NCI-H748 (cell line): ENCODE measurements at regions not wholly inside any gene's neighbourhood (a gene's known extent, or its start where the extent isn't known, plus 50 kb on each side); places are given as distances from the start of the nearest gene placed in this dataset.
A peak's percentile ranks its signal among the peaks of the same experiment; 100 is the strongest.
"Not testable (repeated sequence)": the region's sequence is repeated elsewhere in the genome, so short reads cannot be mapped to it uniquely, and the experiment has no call there.

ENCODE experiments used
- DNase-seq: peaks from one replicate; lab custom pipeline; 2025; ENCODE audit not compliant: unreplicated experiment; lab: John Stamatoyannopoulos, UW

DNA sequence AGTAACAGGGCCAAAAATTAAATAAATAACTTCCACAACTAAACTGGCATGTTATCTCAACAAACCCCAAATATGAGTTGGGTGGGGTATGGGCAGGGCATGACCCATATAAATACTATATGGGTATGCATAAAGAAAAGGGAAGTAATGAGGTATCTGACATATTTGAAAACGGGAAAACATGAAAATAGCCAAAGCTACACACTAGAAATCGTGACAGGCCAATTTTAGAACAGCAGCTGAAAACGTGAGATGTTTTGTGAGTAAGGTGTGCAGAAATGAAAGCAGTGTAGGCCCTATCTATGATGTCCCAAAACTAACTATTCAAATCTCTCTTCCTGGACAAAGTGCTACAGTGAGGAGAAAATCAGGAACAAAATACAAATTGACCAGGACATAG, 537.9 kb upstream of the NR5A2 start:
- DNase-seq = no peak

DNA sequence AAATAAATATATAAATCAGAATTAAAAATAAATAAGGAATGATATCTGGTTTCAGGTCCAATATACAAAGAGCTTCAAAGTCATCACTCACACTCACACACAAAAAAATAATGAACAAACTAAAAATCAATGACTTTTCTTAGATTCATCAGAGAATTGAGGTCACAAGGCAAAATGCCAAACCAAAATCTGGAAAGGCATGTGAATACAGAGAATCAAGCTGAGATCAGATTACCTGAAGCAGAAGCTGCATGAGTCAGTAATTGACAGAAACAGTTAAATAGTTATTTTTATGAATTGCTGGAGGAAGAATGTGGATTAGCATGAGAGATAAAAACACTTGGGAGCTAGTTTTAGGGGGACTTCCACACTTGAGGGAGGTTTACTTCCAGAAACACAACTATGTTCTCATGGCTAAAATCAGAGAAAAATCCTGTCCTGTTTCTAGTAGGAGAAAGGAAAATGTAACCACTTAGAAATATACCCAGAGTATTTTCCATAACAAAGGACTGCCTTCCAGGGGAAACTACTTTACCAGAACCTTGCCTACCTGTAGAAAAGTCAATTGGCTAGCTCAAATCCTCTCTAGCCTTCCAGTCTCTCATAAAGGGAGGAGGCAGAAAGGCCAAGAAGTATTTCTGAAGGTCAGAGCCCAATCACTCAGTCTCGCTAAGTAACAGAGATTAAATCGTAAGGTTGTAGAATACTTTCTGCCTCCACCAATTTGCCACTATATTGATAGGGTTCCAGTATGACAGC, 536.6 kb upstream of the NR5A2 start:
- DNase-seq = peak; percentile 8

DNA sequence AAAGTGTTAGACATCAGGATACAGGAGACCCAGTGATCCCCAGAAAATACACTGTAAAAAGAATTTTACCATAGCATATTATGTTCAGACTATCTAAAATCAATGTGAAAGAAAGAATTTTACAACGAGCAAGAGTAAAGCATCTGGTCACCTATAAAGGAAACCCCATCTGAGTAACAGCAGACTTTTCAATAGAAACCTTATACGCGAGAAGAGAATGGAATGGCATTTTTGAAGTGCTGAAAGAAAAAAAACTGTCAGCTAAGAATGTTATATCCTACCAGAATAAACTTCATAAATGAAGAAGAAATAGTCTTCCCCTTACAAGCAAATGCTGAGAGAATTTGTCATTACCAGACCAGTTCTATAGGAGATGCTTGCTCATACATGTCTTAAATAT, 532.1 kb upstream of the NR5A2 start:
- DNase-seq = no peak

DNA sequence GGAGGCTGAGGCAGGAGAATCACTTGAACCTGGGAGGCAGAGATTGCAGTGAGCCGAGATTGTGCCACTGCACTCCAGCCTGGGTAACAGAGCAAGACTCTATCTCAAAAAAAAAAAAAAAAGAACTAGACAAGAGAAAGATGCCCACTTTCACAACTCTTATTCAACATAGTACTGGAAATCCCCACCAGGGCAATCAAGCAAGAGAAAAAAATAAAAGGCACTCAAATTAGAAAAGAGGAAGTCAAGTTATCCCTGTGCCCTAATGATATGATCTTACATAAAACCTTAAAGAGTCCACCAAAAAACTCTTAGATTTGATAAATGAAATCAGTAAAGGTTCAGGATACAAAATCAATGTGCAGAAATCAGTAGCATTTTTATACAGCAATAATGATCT, 528.7 kb upstream of the NR5A2 start:
- DNase-seq = not testable (repeated sequence)

DNA sequence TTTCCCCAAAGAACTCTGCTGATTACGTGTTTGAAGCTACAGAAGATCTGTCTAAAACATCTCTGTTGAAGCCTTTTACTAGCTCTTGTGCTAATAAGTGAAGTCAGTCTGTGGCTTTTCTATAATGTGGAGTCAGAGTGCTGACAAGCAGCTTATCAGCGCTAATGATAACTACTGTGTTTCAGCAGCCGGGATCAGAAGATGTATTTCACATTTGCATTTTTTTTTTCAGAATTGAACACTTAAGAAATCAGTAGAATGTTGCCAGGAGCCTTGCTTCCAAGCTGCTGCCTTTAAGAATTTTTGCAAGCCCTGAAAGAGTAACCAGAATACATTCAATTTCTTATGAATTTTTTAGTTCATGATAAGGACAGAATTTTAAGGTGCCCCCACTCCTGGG, 519.4 kb upstream of the NR5A2 start:
- DNase-seq = no peak

DNA sequence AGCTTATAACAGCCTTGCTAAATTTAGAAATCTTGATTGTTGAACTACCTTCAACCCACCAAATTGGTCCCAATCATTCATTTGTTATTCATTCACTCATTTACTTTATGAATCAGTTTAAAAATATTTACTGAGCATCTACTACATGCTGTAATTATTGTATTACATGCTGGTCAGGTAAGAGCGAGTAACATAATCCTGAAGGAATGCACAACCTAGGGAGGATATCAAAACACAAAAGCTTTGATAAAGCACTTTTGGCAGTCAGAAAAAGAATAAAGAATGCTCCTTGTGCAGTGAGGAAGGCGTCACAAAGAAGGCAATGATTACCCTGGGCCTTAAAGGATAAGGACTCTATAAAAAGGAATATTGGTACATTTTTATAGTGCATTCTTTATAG, 518.9 kb upstream of the NR5A2 start:
- no peak for DNase-seq

DNA sequence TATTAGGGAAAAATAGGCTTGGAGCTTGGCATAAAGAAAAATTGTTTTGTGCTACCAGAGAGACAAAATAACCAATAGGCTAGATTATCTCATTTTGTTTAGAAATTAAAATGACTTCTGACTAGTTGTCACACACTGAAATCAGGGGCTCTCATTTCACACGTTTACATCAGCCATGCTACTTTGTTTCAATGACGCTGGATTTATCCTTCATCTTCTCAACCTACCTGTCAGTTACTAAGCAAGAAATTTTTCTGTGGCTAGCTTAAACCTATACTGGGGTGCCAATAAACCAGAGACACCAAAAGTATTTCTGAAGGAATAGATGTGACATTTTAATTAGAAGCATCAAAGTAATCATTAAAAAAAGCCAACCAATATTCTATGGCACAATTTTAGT, 518.1 kb upstream of the NR5A2 start:
- no peak for DNase-seq

DNA sequence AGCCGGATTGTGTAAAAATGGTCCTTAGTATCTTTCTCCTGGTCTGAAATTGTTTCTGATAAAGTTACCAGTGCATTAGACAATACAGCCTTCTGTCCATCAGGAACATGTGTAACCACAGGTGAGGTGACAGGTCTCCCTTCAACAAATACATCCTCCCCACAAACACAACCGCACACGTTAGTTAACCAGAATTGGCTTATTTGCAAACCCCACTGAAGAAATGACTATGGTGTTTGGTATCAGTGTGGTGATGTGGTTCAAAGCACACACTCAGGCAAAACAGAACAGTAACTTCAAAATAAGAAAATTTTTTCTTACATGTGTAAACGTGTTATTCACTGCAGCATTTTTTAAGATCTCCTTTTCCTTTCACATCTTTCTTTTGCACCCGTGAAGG, 517.2 kb upstream of the NR5A2 start:
- no peak for DNase-seq

DNA sequence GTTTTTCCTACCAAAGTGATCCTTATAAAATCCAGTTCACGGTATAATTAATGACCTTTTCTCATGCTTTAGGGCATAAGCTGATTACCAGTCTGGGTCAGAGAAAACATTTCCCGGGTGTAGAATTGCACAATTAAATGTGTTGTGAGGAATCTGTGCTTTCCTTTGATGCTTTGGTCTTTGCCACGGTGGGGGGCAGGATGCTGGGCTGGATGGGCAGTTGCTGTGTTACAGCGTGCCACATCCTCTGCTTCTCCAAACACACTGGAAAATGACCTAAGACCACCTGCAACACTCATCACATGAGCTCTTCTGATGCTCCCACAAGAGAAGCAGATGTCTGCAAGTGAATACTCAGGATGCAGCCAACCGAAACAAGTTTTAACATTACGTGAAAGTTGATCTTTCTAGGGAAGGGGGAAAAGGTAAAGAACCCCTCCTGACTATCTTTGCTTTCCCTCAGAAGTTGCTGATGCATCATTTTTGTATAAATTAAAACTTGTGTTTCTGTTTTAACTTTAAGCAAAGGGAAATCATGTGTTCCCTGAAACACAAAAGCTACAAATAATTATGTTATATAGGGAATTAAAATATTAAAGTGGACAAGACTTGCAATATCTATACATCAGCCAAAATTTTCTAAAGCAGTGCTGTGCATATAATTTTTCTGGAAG, 515.3 kb upstream of the NR5A2 start:
- peak; percentile 66 for DNase-seq

DNA sequence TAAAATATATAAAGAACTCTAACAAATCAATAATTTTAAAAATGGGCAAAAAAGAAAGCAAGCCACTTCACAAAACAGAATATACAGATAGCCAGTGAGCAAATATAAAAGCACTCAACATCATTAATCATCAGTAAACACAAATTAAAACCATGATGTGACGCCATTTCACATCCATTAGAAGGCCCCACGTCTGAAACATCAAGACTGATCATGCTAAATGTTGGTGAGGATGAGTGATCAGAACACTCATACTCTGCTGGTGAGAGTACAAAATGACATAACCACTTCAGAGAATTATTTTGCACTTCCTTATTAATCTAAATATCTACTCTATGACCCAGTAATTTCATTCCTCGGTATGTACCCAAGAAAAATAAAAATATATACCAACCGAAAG, 512.2 kb upstream of the NR5A2 start:
- peak; percentile 2 for DNase-seq

DNA sequence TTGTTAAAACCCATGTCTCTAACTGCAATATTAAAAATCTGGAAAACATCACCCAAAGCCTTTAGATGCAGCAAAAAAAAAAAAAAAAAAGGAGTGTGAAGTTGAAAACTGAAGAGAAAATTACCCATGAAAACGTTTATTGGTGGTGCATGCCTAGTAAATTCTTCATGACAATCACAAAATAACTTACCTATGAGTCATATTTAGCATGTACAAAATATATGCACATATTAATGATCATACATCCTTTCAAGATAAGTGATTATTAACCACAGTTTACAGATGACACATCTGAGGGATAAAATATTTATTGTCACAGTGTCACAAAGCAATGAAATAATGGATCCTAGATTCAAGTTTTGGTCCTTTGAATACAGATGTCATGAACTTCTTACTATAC, 505.2 kb upstream of the NR5A2 start:
- no peak for DNase-seq

DNA sequence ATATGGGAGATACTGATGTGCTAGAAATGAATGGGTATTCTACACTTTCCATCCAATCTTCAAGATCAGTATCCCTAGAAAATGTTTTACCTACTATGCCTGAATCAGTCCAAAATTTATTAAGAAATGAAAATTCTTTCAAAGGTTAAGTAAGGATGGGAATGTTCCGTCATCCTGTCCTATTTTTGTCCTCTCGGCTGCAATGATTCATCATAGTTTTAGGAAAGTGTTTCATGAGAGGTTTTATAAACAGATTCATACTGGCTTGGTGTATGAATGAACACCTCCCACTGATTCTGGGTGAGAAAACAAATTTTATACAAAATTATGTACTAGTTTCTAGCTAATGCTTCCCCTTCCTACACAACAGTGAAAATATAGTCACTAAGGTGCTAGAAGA, 504.6 kb upstream of the NR5A2 start:
- DNase-seq = no peak

DNA sequence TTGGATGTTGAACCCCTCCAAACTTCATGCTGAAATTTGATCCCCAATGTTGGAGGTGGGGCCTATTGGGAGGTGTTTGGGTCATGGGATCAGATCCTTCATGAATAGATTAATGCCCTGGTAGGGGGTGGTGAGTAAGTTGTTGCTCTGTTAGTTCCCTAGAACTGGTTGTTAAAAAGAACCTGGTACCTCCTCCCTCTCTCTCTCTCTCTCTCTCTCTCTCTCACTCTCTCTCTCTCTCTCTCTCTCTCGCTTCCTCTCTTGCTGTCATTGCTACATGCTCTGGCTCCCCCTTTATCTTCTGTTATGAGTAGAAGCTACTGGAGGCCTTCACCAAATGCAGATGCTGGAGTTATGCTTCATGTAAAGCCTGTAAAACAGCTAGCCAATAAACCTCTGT, 498.2 kb upstream of the NR5A2 start:
- no peak for DNase-seq

DNA sequence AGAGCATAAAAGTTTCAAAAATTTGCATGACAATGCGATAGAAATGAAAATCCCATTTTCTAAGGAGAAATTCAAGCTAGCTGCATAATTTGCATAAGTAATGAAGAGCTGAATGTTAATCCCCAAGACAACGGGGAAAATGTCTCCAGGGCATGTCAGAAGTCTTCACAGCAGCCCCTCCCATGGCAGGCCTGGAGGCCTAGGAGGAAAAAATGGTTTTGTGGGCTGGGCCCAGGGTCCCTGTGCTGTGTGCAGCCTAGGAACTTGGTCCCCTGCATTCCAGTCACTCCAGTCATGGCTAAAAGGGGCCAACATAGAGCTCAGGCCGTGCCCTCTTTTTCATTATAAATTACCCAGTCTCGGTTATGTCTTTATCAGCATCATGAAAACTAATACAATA, 494.1 kb upstream of the NR5A2 start:
- DNase-seq = not testable (repeated sequence)

DNA sequence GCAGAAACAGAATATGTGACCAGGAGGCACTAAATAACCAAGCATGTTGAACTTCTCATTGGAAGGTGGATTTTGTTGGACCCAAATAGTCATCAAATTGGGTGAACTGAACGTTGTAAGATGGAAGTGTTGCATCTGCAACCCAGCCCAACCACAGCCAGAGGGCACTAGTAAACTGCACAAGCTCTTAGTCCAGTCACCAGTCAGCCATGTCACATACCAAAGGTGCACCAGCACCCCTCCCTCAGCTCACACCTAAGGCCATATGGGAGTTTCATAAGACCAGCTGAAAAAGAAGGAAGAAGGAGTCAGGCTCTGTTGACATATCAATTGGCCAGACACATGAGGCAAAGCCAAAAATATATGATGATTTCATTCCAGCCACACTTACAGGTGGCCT, 481.7 kb upstream of the NR5A2 start:
- DNase-seq = peak; percentile 2

DNA sequence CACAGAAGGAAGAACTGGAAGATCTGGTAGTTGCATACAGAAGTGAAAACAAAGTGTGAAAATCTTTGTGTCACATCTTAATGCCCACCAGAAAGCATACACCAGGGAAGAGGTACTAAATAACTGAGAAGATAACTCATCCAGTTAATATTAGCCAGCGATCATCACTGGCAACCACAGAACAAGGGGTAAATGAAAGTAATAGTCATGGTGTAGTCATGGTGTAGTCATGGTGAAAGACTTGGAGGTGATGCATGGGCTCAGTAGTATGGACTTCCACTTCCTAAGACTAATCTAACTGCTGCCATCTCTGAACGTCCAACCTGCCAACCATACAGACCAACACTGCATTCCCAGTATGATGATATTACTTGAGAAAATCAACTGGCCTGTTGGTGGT, 481.2 kb upstream of the NR5A2 start:
- DNase-seq = no peak

DNA sequence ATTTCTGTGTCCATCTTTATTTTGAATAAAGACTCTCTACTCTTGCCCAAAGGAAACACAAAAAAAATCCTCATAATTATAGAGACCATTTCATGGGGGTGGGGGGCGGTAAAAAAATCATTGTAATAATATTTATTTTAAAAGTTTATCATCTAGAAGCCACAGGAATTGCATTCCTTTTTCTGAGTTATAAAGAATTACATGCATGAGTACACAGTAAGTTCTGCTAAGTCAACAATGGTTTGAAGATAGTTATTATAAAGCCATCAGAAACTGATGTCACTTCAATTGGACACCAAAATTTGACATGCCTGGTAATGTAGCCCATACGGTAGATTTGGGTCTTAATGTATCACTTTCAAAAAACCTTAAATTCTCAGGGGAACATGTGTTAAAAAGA, 478.1 kb upstream of the NR5A2 start:
- DNase-seq = no peak

DNA sequence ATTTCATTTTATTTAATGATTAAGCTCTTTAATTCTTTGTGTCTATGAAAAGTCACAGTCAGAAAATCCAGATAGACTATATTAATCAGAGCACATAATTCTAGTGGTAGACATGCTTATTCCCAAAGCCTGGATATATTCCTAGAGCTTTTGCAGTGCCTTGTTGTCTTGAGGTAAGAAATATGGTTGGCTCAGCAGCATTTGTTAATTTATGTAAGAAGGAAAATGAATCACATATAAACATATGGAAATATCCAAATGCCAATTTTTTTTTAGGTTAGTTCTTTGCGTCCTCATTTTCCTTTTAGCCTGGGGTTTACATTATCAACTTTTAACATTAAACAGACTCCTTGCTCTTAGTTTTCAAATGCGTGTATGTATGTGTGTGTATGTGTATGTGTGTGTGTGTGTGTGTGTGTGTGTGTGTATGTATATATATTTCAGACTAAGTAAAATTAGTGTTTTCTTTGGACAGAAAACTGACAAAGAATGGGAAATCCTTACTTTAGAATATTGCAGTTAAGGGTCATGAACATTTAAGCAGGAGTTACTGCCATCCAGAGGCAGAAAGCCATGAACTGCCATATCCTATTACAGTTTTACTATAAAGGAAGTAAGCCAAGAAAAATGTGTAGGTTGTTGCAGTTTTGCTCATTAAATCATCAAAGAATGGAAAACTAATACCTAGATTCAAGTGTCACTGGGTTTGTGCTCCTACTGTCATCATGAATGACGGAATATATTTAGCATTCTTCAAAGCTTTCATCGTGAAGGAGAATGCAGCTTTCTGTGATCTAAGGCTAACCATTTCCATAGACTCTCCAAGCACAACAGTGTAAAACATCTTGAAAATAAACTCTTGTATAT, 477.1 kb upstream of the NR5A2 start:
- DNase-seq = peak; percentile 8

DNA sequence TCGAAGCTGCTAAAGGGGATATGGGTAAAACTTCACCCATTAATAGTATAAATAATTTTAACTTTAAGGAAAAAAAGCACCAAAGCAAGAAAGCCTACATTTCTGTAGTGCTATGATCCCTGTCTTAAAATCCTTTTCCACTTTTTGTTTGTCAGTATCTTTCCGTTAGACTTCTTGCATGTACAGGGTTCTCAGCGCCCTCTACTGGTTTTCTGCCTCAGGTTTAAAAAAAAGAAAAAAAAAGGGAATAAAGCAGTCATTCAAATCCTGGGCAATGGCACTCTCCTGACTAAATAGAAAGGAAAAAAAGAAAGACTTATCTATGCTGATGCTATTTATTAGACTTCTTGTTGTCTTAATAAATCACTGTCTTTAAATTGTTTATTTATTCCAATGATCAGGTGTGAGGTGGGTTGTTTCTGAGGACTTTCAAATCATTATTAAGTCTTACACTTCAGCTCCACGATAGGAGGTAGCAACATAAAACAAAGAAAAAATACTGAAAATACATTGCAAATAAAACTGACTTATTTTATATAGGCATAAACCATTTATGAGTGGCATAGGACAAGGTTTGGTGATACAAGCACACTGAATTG, 475.4 kb upstream of the NR5A2 start:
- peak; percentile 50 for DNase-seq

DNA sequence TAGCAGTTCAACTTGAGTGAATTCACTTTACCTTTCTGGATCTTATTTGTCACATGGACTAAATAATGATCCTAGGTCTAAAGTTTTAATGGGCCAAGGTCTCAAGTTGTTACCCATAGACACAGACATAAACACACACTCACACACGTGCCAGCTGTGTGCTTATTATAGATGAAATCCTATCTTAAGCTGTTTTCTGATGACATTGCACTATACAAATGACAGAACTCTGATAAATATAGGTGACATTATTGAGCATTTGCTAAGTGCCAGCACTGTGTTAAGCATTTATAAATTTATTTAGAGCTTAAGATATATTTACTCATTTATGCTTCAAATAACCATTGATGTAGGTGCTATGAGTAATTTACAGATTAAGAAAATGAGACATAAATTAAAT, 474.4 kb upstream of the NR5A2 start:
- no peak for DNase-seq

DNA sequence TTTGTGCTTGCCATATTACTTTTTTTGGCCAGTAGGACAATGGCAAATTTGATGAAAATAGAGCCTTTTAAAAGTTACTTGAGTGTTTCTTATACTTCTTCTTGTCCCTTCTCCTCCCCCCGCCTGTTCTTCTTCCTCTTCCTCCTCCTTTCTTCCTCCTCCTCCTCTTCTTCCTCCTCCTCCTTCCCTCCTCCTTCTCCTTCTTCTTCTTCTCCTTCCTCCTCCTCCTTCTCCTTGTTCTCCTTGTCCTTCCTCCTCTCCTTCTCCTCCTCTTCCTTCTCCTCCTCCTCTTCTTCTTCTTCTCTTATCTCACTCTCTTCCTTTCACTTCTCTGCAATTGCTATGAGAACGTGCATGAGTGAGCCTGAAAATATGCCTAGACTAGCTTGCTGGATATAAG, 466.2 kb upstream of the NR5A2 start:
- no peak for DNase-seq

DNA sequence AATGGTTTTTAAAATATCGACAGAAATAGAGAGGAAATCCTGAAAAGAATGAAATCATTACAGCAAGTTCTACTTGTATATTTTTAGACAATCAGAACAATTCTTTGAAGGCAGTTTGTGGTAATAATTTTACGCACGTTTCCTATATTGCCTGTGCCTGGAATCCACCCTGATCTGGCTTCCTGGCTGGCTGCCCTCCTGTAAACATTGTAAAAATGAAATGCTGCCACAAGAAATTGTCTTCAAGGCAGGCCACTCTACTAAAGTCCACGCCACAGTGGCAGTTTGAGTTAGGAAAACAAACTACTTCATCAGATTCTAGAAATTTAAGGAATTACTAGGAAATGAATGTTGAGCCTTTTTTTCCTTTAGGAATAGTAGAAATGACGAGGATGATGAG, 454.5 kb upstream of the NR5A2 start:
- DNase-seq = no peak
